ENCODE measurements at regions not wholly inside any gene's neighbourhood (a gene's known extent, or its start where the extent isn't known, plus 50 kb on each side); places are given as distances from the start of the nearest gene placed in this dataset.
"Not testable (repeated sequence)": the region's sequence is repeated elsewhere in the genome, so short reads cannot be mapped to it uniquely, and the experiment has no call there.

DNA sequence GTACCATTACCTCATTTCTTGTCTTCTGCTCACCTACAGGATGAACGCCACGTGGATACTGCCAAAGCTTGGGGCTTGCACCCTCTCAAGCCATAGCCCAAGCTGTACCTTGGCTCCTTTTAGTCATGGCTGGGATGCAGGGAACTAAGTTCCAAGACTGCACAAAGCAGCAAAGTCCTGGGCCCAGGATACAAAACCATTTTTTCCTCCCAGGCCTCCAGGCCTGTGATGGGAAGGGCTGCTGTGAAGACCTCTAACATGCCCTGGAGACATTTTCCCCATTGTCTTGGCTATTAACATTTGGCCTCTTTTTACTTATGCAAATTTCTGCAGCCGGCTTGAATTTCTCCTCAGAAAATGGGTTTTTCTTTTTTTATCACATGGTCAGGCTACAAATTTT lies 795.1 kb upstream of the VRK2 start:
- not testable (repeated sequence) for FAIRE-seq; H3K27me3 ChIP-seq (ENCODE audit: control insufficient read depth in 3 of 3, insufficient read depth in 3 of 3, low read length in 3 of 3); H3K36me3 ChIP-seq (ENCODE audit: control insufficient read depth in 3 of 3, insufficient read depth in 2 of 3, low read depth in 1 of 3, low read length in 3 of 3); H3K4me1 ChIP-seq (ENCODE audit: control insufficient read depth in 3 of 3, insufficient read depth in 2 of 3, low read depth in 1 of 3, low read length in 2 of 3); H3K4me3 ChIP-seq (ENCODE audit: low read depth in 1 of 3, low read length in 3 of 3); H3K27ac ChIP-seq (ENCODE audit: low read depth in 1 of 3, low read length in 2 of 3); DNase-seq
- H3K9me3 ChIP-seq (ENCODE audit: control insufficient read depth in 2 of 2, insufficient read depth in 1 of 2, low read depth in 1 of 2, low read length in 1 of 2): peaks cover 0 to 34% of the 10 kb centered on the region in 2 donors
- WGBS, 3 donors: 56 to 77% (median 66%) methylated on average over 3 of the region's 3 CpGs

DNA sequence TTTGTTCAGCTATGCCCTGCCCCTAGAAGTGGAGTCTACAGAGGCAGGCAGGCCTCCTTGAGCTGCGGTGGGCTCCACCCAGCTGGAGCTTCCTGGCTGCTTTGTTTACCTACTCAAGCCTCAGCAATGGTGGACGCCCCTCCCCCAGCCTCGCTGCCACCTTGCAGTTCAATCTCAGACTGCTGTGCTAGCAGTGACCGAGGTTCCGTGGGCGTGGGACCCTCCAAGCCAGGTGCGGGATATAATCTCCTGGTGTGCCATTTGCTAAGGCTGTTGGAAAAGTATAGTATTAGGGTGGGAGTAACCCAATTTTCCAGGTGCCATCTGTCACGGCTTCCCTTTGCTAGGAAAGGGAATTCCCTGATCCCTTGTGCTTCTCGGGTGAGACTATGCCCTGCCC lies 770.2 kb upstream of the VRK2 start:
- not testable (repeated sequence) for H3K36me3 ChIP-seq (ENCODE audit: control insufficient read depth in 3 of 3, insufficient read depth in 2 of 3, low read depth in 1 of 3, low read length in 3 of 3); H3K4me3 ChIP-seq (ENCODE audit: low read depth in 1 of 3, low read length in 3 of 3); H3K27me3 ChIP-seq (ENCODE audit: control insufficient read depth in 3 of 3, insufficient read depth in 3 of 3, low read length in 3 of 3); H3K27ac ChIP-seq (ENCODE audit: low read depth in 1 of 3, low read length in 2 of 3); DNase-seq; FAIRE-seq; H3K4me1 ChIP-seq (ENCODE audit: control insufficient read depth in 3 of 3, insufficient read depth in 2 of 3, low read depth in 1 of 3, low read length in 2 of 3)
- 81 to 92% (median 84%) methylated on average over 9 of the region's 9 CpGs for WGBS, 3 donors
- peaks cover 0 to 20% of the 10 kb centered on the region in 2 donors for H3K9me3 ChIP-seq (ENCODE audit: control insufficient read depth in 2 of 2, insufficient read depth in 1 of 2, low read depth in 1 of 2, low read length in 1 of 2)

DNA sequence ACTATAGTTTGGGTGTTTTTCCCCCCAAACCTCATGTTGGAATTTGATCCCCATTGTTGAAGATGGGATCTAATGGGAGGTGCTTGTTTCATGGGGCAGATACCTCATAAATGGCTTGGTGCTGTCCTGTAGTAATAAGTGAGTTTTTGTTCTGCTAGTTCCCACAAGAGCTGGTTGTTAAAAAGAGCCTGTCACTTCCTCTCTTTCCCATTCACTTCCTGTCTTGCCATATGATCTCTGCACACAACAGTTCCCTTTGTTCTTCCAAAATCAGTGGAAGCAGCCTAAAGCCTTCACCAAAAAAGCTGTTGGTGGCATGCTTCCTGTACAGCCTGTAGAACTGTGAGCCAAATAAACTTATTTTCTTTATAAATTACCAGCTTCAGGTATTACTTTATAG lies 768.2 kb upstream of the VRK2 start:
- H3K4me1 ChIP-seq (ENCODE audit: control insufficient read depth in 3 of 3, insufficient read depth in 2 of 3, low read depth in 1 of 3, low read length in 2 of 3): no peaks in the 10 kb centered on the region
- no peaks in the 10 kb centered on the region for H3K36me3 ChIP-seq (ENCODE audit: control insufficient read depth in 3 of 3, insufficient read depth in 2 of 3, low read depth in 1 of 3, low read length in 3 of 3)
- H3K27me3 ChIP-seq (ENCODE audit: control insufficient read depth in 3 of 3, insufficient read depth in 3 of 3, low read length in 3 of 3): no peaks in the 10 kb centered on the region
- H3K9me3 ChIP-seq (ENCODE audit: control insufficient read depth in 2 of 2, insufficient read depth in 1 of 2, low read depth in 1 of 2, low read length in 1 of 2): peaks cover 0 to 20% of the 10 kb centered on the region in 2 donors
- DNase-seq (no peak), FAIRE-seq (no peak)
- no peak overlapping the region for H3K4me3 ChIP-seq (ENCODE audit: low read depth in 1 of 3, low read length in 3 of 3)
- H3K27ac ChIP-seq (ENCODE audit: low read depth in 1 of 3, low read length in 2 of 3): no peak overlapping the region

DNA sequence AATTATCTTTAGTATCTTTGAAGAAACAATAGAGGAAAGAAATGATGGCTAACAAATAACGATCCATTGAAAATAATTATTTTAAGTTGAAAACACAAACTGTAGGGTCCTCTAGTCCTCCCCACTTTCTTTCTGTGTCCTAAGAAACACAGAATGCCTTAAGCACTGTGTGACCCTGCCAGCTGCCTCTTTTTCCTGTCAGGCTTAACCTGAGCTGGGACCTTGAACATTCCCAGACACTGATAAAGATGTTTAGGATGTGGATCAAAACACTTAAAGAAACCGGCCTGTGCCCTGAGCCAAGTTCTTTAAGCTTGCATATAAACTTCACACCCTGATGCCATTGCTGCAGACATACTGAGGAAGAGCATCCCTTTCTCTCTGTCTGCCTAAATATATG lies 755.4 kb upstream of the VRK2 start:
- Histone ChIP-seq H3K4me1 (ENCODE audit: control insufficient read depth in 3 of 3, insufficient read depth in 2 of 3, low read depth in 1 of 3, low read length in 2 of 3) (no peaks in the 10 kb centered on the region), H3K9me3 (ENCODE audit: control insufficient read depth in 2 of 2, insufficient read depth in 1 of 2, low read depth in 1 of 2, low read length in 1 of 2) (peaks cover 3 to 5% of the 10 kb centered on the region in 2 donors), H3K27ac (ENCODE audit: low read depth in 1 of 3, low read length in 2 of 3) (no peak overlapping the region), H3K36me3 (ENCODE audit: control insufficient read depth in 3 of 3, insufficient read depth in 2 of 3, low read depth in 1 of 3, low read length in 3 of 3) (no peaks in the 10 kb centered on the region), H3K27me3 (ENCODE audit: control insufficient read depth in 3 of 3, insufficient read depth in 3 of 3, low read length in 3 of 3) (no peaks in the 10 kb centered on the region), H3K4me3 (ENCODE audit: low read depth in 1 of 3, low read length in 3 of 3) (no peak overlapping the region)
- no peak for FAIRE-seq
- 44 to 57% (median 55%) methylated on average over 2 of the region's 2 CpGs for WGBS, 3 donors
- no peak for DNase-seq

DNA sequence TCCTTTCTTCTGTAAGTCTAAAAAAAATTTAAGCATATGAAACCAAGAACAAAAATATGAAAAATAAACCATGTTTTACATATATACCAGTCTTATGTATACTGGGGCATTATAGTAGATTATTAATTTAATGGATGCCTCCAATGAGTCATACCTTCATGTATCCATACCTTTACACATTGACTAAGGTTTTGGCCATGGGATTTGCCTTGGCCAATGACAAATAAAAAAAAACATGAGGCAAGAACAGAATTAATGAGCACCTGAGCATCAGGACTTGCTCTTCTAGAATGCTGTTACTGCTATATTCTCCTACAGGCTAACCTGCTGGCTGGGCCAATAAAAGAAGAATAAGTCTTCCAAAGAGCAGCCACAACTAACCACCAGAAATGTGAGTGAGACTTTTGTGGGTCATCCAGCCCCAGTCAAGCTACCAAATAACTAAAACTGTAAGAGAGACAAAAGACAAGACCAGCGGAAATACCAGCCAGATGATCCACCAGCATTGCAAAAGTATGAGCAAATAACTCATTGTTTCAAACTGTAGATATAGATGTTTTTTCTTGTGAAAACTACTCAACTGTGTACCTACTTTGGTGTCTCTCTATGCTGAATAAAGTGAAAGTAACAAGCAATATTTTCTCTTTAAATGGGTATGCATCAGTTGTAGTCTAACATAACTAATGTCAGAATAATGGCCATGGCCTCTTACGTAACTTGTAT lies 749.6 kb upstream of the VRK2 start:
- DNase-seq (no peak), FAIRE-seq (no peak)
- Histone ChIP-seq H3K36me3 (ENCODE audit: control insufficient read depth in 3 of 3, insufficient read depth in 2 of 3, low read depth in 1 of 3, low read length in 3 of 3) (no peaks in the 10 kb centered on the region), H3K4me1 (ENCODE audit: control insufficient read depth in 3 of 3, insufficient read depth in 2 of 3, low read depth in 1 of 3, low read length in 2 of 3) (no peaks in the 10 kb centered on the region), H3K27me3 (ENCODE audit: control insufficient read depth in 3 of 3, insufficient read depth in 3 of 3, low read length in 3 of 3) (no peaks in the 10 kb centered on the region), H3K27ac (ENCODE audit: low read depth in 1 of 3, low read length in 2 of 3) (no peak overlapping the region), H3K9me3 (ENCODE audit: control insufficient read depth in 2 of 2, insufficient read depth in 1 of 2, low read depth in 1 of 2, low read length in 1 of 2) (peaks cover 0 to 1% of the 10 kb centered on the region in 2 donors), H3K4me3 (ENCODE audit: low read depth in 1 of 3, low read length in 3 of 3) (no peak overlapping the region)
- 83 to 94% (median 93%) methylated on average over 2 of the region's 2 CpGs for WGBS, 3 donors

DNA sequence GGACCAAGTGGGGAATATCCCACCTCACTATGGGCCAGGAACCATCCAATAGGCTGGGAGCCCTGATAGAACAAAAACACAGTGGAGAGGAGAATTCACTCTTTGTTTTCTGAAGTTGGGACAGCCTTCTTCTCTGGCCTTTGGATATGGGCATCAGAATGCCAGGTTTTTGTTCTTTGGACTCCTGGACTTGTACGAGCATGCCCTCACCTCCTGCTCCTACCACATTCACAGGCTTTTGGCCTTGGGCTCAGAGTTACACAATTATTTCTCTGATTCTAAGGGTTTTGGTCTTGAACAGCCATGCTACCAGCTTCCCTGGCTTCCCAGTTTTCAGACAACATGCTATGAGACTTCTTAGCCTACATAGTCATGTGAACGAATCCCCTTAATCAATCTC lies 732.9 kb upstream of the VRK2 start:
- no peak for FAIRE-seq
- no peak overlapping the region for H3K4me3 ChIP-seq (ENCODE audit: low read depth in 1 of 3, low read length in 3 of 3)
- DNase-seq: no peak
- H3K36me3 ChIP-seq (ENCODE audit: control insufficient read depth in 3 of 3, insufficient read depth in 2 of 3, low read depth in 1 of 3, low read length in 3 of 3): no peaks in the 10 kb centered on the region
- 65 to 83% (median 68%) methylated on average over 2 of the region's 2 CpGs for WGBS, 3 donors
- no peaks in the 10 kb centered on the region for H3K27me3 ChIP-seq (ENCODE audit: control insufficient read depth in 3 of 3, insufficient read depth in 3 of 3, low read length in 3 of 3)
- no peaks in the 10 kb centered on the region for H3K4me1 ChIP-seq (ENCODE audit: control insufficient read depth in 3 of 3, insufficient read depth in 2 of 3, low read depth in 1 of 3, low read length in 2 of 3)
- H3K9me3 ChIP-seq (ENCODE audit: control insufficient read depth in 2 of 2, insufficient read depth in 1 of 2, low read depth in 1 of 2, low read length in 1 of 2): no peaks in the 10 kb centered on the region
- H3K27ac ChIP-seq (ENCODE audit: low read depth in 1 of 3, low read length in 2 of 3): no peak overlapping the region

DNA sequence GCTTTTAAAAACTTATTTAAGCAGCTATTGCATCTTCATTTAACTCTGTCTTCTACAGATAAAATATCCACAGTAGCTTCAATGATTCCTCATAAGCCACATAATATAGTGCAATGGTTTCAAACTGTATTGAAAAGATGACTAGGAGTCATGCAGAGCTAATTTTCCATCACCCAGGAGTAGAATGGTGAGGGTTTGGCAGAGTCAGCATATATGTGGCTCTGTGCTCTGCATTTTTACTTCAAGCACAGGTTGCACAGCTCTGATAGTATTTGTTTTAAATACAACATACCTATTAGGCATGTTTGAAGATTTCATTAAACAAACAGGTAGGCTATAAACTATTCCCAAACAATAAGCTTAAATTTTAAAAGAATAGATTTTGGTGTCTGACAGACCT lies 731.9 kb upstream of the VRK2 start:
- no peaks in the 10 kb centered on the region for H3K27me3 ChIP-seq (ENCODE audit: control insufficient read depth in 3 of 3, insufficient read depth in 3 of 3, low read length in 3 of 3)
- H3K4me3 ChIP-seq (ENCODE audit: low read depth in 1 of 3, low read length in 3 of 3): no peak overlapping the region
- DNase-seq (no peak), FAIRE-seq (no peak)
- H3K9me3 ChIP-seq (ENCODE audit: control insufficient read depth in 2 of 2, insufficient read depth in 1 of 2, low read depth in 1 of 2, low read length in 1 of 2): peaks cover 0 to 2% of the 10 kb centered on the region in 2 donors
- no peaks in the 10 kb centered on the region for H3K4me1 ChIP-seq (ENCODE audit: control insufficient read depth in 3 of 3, insufficient read depth in 2 of 3, low read depth in 1 of 3, low read length in 2 of 3)
- no peaks in the 10 kb centered on the region for H3K36me3 ChIP-seq (ENCODE audit: control insufficient read depth in 3 of 3, insufficient read depth in 2 of 3, low read depth in 1 of 3, low read length in 3 of 3)
- no peak overlapping the region for H3K27ac ChIP-seq (ENCODE audit: low read depth in 1 of 3, low read length in 2 of 3)

DNA sequence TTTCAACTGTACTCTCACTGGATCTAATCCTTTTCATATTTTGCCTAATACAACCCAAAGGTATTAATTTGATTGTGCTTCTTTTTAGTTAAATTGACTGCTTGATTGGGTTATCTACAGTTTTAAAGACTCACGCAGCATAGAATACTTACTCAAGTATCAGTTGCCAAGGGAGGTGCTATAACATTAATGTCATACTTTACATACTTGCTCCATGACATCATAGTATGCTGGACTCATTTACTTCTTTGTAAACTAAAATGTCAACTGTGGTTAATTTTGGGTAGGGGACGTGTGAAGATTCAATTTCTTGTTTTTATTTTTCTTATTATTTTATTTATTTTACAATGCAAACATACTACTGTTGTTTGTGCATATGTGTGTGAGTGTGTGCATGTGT lies 716.2 kb upstream of the VRK2 start:
- FAIRE-seq: no peak
- H3K27me3 ChIP-seq (ENCODE audit: control insufficient read depth in 3 of 3, insufficient read depth in 3 of 3, low read length in 3 of 3): no peaks in the 10 kb centered on the region
- no peaks in the 10 kb centered on the region for H3K36me3 ChIP-seq (ENCODE audit: control insufficient read depth in 3 of 3, insufficient read depth in 2 of 3, low read depth in 1 of 3, low read length in 3 of 3)
- 29 to 47% (median 42%) methylated on average over 2 of the region's 2 CpGs for whole genome bisulfite sequencing, 3 donors
- H3K9me3 ChIP-seq (ENCODE audit: control insufficient read depth in 2 of 2, insufficient read depth in 1 of 2, low read depth in 1 of 2, low read length in 1 of 2): peaks cover 0 to 4% of the 10 kb centered on the region in 2 donors
- no peak for DNase-seq
- no peak overlapping the region for H3K4me3 ChIP-seq (ENCODE audit: low read depth in 1 of 3, low read length in 3 of 3)
- no peaks in the 10 kb centered on the region for H3K4me1 ChIP-seq (ENCODE audit: control insufficient read depth in 3 of 3, insufficient read depth in 2 of 3, low read depth in 1 of 3, low read length in 2 of 3)
- H3K27ac ChIP-seq (ENCODE audit: low read depth in 1 of 3, low read length in 2 of 3): no peak overlapping the region

DNA sequence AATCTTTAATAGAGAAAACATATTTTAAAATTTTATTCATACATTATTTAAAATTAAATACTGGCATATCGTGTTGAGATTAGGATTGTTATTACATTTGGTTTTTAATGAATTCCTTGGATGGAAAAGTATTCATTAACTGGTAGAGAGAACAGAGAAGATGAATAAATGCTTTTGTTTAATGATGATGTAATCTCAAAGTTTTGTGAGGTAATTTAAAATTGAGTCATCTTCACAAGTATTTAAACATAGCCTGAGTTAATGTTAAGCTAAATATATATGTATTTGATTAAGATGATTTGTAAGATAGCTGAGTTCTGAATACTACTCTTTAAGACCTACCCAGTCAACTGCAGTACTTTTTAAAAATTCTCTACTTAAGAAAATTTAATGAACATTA lies 713.4 kb upstream of the VRK2 start:
- DNase-seq (no peak), FAIRE-seq (no peak)
- Histone ChIP-seq H3K27me3 (ENCODE audit: control insufficient read depth in 3 of 3, insufficient read depth in 3 of 3, low read length in 3 of 3) (no peaks in the 10 kb centered on the region), H3K36me3 (ENCODE audit: control insufficient read depth in 3 of 3, insufficient read depth in 2 of 3, low read depth in 1 of 3, low read length in 3 of 3) (no peaks in the 10 kb centered on the region), H3K4me1 (ENCODE audit: control insufficient read depth in 3 of 3, insufficient read depth in 2 of 3, low read depth in 1 of 3, low read length in 2 of 3) (no peaks in the 10 kb centered on the region), H3K4me3 (ENCODE audit: low read depth in 1 of 3, low read length in 3 of 3) (no peak overlapping the region), H3K27ac (ENCODE audit: low read depth in 1 of 3, low read length in 2 of 3) (no peak overlapping the region), H3K9me3 (ENCODE audit: control insufficient read depth in 2 of 2, insufficient read depth in 1 of 2, low read depth in 1 of 2, low read length in 1 of 2) (peaks cover 0 to 4% of the 10 kb centered on the region in 2 donors)
- WGBS, 3 donors: 80 to 90% (median 87%) methylated on average over 1 of the region's 1 CpG
